GM10847 (cell line): ENCODE measurements at regions not wholly inside any gene's neighbourhood (a gene's known extent, or its start where the extent isn't known, plus 50 kb on each side); places are given as distances from the start of the nearest gene placed in this dataset.

Experiments used
- POLR2A ChIP-seq: IDR thresholded peaks from 2 replicates; pipeline ENCODE4 v1.6.1; 2011; ENCODE audit not compliant: insufficient read length; ENCODE audit errors: extremely low read depth

DNA sequence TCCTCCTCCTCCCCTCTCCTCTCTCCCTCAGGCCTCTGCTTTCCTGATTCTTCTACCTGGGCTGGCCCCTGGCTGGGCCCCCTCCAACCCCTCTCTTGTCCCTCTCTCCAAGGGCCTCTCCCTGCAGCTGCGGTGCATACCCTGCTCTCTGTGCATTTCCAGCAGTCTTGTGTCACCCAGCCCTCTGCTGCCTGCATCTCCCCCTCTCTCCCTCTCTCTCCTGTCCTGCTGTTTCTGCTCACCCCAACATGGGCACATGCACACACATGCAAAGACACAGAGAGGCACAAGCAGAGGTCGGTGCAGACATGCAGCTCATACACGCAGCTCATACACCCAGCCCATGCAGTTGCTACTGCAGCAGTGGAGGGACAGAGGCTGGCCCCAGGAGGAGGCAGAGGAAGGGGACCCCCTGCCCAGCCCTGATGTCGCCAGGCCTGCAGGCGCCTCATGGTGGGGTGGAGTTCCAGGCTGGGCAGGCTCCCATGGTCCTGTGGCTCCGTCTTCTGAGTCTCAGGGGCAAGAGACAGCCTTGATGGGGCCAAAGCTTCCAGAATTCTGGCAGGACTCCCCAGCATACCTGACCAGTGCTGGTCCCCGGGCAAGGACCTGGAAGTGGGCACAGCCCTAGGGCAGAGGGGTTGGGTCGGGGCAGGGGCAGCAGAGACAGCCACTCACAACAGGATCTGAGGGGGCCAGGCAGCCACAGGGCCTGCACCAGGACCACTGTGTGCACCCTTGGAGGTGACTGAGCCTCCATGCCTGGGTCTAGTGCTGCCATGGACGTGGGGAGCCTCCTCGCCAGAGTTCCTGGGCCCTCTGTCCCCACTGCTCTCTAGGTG, 216.9 kb downstream of the C9orf50 start:
- no peak for TF ChIP-seq POLR2A

- no peak for TF ChIP-seq POLR2A
These were observed 217.7 kb downstream of the C9orf50 start for GRCh38 chr9:129402931-129403778.

DNA sequence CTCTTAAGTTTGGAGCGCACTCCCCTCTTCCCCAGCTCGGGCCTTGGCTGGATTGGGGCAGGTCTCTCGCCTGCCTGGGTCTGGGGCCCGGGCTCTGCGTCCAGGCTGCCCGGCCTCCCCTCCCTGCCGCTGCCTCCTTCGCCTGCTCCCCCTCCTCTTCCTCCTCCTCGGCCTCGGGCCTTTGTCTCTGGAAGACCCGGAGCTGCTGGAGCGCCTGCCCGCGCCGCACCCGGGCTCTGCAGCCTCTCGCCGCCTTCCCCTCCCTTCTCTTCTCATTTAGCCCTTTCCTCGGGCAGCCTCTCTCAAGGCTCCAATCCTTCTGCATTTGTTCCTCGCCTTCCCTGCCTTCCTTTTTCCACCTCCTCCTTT, 218.5 kb downstream of the C9orf50 start:
- no peak for TF ChIP-seq POLR2A

GRCh38 chr9:129401623-129402370, 219.1 kb downstream of the C9orf50 start:
- no peak for TF ChIP-seq POLR2A

GRCh38 chr9:129400971-129401622, 219.8 kb downstream of the C9orf50 start:
- TF ChIP-seq POLR2A: no peak

- no peak for TF ChIP-seq POLR2A
These were observed 220.6 kb downstream of the C9orf50 start for GRCh38 chr9:129400001-129400970.

DNA sequence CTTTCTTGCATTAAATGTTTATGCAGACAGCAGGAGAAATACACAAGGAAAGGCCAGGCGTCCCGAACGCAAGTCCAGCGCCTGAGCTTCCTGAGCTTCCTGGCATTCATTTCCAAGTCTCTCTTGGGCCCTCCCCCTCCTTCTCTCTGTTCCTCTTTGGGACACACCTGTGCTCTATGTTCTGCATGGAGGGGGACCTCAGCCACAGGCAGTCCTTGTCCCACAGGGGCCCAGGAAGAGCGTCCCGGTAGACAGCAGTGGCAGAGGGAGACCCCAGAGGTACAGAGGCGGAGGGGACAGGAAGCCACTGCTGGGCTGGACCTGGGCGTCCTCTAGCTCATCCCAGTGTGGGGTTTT, 221.3 kb downstream of the C9orf50 start:
- no peak for TF ChIP-seq POLR2A

GRCh38 chr9:129398961-129399633, 221.0 kb upstream of the IER5L start:
- TF ChIP-seq POLR2A: no peak

GRCh38 chr9:129398101-129398960, 220.3 kb upstream of the IER5L start:
- TF ChIP-seq POLR2A: no peak

- TF ChIP-seq POLR2A: no peak
These were observed 219.3 kb upstream of the IER5L start for GRCh38 chr9:129397335-129397734.

- no peak for TF ChIP-seq POLR2A
These were observed 218.3 kb upstream of the IER5L start for GRCh38 chr9:129396365-129396708.

- TF ChIP-seq POLR2A: no peak
These were observed 217.7 kb upstream of the IER5L start for GRCh38 chr9:129395633-129396364.
